GM19468 (cell line): ENCODE measurements at regions not wholly inside any gene's neighbourhood (a gene's known extent, or its start where the extent isn't known, plus 50 kb on each side); places are given as distances from the start of the nearest gene placed in this dataset.

Experiments
- ATAC-seq: cut with Tn5 transposase; IDR thresholded peaks from one replicate; pipeline ENCODE4 v1.9.1; 2021; ENCODE audit warnings: mild to moderate bottlenecking, moderate library complexity, moderate number of reproducible peaks; ENCODE audit not compliant: unreplicated experiment; ENCODE audit errors: extremely low read depth

- ATAC-seq, result no peak
Observed at GRCh38 chr11:122523846-122524805, 131.4 kb upstream of the UBASH3B start.

- no peak for ATAC-seq
Observed at GRCh38 chr11:122521626-122522025, 133.9 kb upstream of the UBASH3B start.

- ATAC-seq, result no peak
Observed at GRCh38 chr11:122517403-122518379, 137.8 kb upstream of the UBASH3B start.

DNA sequence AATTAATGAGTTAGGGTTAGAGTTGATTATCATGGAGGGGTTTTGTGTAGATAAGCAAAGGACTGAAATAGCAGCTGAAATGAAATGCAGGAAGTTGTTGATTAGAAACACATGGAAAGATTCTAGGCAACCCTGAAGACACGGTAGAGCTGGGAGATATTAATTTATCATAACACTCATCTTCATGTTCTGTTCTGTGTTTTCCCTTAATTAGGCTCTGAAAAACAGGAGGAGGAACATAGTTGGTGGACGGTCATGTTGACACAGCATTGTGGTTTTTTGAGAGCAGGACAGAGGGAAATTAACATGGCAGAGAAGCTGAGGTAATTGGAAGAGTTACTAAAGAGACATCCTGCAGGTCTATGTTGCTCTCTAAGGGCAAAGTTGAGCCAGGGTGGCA, 138.8 kb upstream of the UBASH3B start:
- no peak for ATAC-seq

- no peak for ATAC-seq
Observed at GRCh38 chr11:122513997-122514396, 141.5 kb upstream of the UBASH3B start.

- ATAC-seq, result no peak
Observed at GRCh38 chr11:122513328-122513727, 142.2 kb upstream of the UBASH3B start.

DNA sequence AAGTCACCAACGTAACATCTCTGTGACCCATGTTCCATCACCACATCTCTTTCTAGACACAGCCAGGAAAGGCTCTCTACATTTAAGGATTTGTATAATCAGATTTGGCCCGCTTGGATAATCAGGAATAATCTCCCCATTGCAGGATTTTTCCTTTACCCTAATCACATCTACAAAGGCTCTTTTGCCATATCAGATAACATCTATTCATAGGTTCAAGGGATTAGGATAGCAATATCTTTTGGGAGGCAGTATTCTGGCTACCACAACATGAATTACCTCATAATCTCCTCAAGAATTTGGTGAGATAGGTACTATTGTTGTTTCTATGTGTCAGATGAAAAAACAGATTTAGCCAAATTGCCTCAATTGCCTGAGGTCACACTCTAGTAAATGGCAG, 142.8 kb upstream of the UBASH3B start:
- ATAC-seq, result no peak

DNA sequence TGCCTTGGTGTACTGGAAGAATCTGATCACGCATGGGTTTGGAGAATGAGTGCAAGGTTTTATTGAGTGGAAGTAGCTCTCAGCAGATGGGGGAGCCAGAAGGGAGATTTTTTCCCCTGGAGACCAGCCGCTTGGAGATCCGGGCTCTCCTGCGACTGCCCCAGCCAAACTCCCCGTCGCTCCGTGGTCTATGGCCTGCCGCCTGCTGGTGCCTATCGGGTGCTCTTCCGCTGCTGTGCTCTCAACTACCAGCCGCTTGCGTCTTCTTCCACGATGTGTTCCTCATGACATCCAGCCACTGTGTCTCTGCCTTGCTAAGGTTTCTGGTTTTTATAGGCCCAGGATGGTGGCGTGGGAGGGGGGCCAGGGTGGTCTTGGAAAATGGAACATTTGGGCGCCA, 145.6 kb upstream of the UBASH3B start:
- ATAC-seq, result no peak

- ATAC-seq, result no peak
Observed at GRCh38 chr11:122509091-122509490, 146.4 kb upstream of the UBASH3B start.

DNA sequence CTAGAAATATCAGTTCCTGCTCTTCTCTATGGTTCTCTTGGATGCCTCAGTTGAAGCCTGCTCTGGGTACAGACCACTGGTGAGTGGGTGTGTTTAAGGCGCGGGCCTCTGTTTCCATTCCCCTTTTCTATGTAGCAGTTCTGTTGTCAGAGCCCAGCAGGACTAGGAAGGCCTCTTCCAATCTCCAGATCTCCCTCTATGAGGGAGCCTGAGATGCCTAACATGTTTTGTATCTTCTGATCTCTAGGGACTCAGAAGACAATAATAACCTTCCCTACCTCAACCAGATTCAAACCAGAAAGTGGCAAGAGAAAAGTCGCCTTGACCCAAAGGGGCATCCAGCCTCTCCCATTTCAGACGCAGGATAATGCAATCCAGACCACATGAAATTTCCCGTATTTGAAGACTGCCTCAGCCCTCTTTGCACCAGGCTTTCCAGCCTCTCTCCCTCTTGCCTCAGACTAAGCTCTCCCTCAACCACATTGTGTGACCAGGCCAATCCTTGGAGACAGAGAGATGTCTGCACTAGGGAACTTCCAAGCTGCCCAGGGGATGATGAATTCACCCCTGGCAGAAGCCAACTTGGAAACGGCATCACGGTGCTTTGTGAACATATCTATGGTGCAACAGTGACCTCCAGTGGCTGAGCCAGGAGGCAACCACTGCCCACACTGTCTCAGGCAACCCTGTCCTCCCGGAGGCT, 150.1 kb upstream of the UBASH3B start:
- ATAC-seq, result no peak

- no peak for ATAC-seq
Observed at GRCh38 chr11:122494221-122494620, 161.3 kb upstream of the UBASH3B start.

DNA sequence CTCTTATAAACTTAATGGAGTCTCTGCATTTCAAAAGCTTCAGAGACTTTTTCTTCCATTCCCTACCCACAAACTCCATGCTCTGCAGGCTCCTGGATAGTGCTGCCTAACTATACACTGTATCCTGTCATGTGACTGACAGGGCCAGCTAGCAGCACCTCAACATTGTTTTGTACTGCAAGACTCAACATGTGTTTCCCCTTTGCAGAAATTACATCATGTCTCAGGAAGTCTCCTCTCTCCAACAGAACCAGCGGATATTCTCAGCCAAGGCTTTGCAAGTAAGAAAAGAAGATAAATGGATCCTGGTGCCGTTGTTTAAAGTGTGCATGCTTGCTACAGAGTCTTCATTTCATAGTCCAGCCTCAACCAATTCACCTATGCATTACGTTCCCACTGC, 164.0 kb upstream of the UBASH3B start:
- ATAC-seq, result no peak

- no peak for ATAC-seq
Observed at GRCh38 chr11:122488892-122489706, 166.4 kb upstream of the UBASH3B start.

- ATAC-seq, result no peak
Observed at GRCh38 chr11:122487669-122488068, 167.9 kb upstream of the UBASH3B start.

DNA sequence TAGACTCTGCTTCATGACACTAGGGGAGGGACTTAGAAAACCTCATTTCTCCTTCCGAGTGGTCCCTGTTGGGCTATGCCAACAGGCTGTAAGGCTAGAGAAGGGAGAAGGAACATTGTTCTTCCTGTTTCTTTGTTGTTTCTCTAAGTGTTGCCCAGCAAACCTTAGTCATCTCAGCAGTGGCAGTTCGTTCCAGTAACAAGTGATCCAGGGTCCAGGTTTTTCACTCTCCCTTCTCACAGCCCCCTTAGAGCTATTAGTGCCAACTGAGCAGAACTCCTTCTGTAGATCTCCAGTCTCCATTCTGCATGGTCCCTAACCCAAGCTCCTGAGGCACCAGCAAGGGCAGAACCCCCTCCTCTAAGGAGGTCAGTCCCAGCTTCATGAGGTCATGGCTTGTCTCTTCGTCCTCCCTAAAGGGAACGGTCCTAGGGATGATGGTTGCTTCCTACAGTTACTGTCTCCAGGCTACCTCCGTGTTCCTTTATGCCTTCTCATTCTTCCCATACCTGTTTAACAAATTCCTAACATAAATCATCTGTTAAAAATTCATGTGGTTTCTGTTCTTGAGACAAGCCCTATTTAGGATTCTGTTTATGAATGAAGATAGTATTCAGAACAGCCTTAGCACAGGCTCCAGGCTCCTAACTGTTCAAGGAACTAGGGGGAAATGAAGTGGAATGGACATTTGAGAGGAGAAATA, 168.6 kb upstream of the UBASH3B start:
- no peak for ATAC-seq

GRCh38 chr11:122478986-122479385, 176.5 kb upstream of the UBASH3B start:
- ATAC-seq, result no peak

- ATAC-seq, result no peak
Observed at GRCh38 chr11:122468965-122469364, 186.6 kb upstream of the UBASH3B start.

DNA sequence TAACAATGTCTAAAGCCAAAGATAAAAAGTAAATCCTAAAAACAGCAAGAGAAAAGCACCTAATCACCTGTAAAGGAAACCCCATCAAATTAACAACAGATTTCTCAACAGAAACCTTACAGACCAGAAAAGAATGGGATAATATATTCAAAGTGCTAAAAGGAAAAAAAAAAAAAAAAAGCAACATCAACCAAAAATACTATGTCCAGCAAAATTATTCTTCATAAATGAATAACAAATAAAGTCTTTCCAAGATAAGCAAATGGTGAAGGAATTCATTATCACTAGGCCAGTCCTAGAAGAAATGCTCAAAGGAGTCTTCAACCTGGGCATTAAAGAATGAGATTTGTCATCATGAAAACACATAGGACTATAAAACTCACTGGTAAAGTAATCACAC, 192.0 kb upstream of the UBASH3B start:
- no peak for ATAC-seq

DNA sequence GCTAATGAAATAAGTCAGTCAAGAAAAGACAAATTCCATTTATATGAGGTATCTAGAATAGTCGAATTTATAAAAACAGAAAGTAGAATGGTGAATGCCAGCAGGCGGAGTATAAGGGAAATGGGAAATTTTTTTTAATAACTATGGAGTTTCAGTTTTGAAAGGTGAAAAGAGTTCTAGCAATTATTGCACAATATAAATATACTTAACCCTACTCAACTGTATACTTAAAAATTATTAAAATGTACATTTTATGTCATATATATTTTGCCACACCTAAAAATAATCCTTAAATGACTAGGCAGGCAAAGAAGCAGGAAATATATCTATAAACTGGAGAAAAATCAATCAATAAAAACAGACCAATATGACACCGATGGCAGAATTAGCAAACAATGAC, 196.5 kb upstream of the UBASH3B start:
- ATAC-seq, result no peak
